GM18867 (cell line): ENCODE measurements at regions not wholly inside any gene's neighbourhood (a gene's known extent, or its start where the extent isn't known, plus 50 kb on each side); places are given as distances from the start of the nearest gene placed in this dataset.

Experiments
- ATAC-seq: cut with Tn5 transposase; IDR thresholded peaks from one replicate; pipeline ENCODE4 v1.9.1; 2021; ENCODE audit warnings: mild to moderate bottlenecking, moderate library complexity; ENCODE audit not compliant: unreplicated experiment

DNA sequence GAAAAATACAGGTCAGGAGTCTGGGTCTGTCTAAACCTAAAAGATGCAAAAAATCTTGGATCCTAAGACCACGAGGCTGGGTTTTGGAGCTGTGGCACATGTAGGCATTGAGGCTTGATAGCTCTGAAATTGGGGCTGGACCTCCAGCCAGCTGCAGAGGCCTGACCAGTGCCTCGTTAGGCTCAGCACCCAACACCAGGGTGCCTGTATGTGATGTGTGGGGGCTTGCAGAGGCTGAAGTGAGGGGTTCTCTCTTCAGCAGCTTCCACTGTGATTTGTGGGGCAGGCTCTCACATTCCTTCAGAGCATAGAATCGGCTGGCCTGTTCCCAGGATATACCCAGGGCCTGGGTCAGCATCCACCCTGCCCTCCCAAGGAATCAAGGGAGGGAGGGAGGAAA lies 247.8 kb downstream of the BUB3 start:
- ATAC-seq = no peak

DNA sequence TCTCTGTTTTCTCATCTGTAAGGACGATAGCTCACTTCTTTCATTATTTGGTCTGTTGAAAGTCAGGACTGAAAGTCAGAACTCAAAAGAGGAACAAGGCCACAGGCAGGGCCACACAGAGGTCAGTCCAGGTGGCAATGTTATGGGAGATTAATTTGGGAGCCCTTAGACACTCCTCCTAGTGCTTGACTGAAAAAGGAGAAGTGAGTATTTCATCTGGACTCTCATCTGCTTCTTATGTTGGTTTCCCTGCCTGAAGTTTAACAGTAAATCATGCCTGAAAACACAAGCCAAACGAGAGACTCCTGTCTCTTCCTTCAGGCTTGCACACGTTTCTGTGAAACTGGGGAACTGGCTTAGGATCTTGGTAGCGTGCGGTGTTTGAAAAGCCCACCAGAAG lies 248.5 kb downstream of the BUB3 start:
- ATAC-seq = peak; percentile 79

DNA sequence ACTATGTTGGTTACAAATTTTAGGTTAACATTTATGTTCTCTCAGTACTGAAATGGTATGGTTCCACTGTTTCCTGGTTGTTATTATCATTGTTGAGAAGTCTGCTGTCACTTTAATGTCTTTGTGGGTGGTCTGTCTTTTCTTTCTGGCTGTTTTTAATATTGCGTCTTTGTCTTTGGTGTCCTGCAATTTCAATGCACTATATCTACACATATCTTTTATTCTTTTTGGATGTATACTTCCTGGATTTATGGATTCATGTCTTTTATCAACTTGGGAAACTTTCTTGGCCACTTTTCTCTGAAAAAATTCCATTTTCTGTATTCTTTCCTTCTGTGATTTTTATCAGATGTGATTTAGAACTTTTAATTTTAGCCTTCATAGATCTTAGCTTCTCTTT lies 250.2 kb downstream of the BUB3 start:
- no peak for ATAC-seq

DNA sequence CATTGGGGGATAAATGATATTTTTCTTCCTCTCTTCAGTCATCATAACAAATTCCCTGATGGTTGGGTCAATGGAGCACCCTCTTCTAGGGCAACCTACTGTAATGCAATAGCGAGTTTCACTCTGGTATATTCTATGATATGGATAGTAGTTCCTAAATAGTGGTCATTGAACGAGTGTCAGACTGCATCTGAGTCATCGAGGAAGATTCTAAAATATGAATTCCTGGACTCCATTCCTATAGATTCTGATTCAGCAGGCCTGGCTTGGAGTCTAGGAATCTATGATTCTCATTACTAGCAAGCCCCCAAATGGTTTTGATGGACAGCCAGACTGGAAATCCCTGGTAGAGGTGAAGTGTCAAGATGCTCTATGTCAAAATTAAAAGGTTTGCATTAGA lies 254.5 kb downstream of the BUB3 start:
- no peak for ATAC-seq

DNA sequence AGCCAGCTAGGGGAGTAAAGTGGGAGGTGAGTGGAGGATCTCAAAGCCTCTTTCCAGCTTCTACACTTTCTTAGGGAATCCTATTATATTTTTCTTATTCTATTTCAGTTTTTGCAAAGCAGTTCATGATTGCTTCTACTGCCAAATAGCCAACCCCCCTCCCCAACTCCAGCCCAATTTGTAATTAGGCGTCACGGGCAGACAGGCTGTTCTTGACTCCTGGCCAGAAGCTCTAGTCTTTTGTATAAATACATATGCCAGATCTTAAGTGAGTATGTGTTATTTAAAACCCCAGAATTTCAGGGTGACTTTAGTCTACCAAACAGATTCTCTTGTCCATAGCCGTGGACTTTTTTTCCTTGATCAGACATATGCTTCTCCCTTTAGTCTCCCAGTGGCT lies 255.2 kb downstream of the BUB3 start:
- ATAC-seq = no peak

DNA sequence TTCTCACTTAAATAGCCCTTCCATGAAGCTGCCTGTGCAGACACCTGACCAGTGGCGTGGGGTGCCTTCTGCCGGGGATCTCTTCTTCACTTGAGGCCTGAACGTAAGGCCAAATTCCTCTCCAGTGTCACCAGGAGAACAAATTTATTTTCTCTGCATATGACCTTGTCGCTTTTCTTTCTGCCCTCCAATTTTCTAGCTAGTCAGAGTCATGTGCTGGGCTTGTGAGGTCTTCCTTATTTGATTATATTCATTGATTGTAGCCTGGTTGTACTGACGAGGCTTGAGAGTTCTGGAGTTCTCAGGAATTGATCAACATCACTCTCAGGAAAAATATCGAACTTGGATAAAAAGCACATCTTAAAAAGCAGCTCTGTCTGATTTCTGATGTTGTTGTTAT lies 255.7 kb downstream of the BUB3 start:
- ATAC-seq = no peak

DNA sequence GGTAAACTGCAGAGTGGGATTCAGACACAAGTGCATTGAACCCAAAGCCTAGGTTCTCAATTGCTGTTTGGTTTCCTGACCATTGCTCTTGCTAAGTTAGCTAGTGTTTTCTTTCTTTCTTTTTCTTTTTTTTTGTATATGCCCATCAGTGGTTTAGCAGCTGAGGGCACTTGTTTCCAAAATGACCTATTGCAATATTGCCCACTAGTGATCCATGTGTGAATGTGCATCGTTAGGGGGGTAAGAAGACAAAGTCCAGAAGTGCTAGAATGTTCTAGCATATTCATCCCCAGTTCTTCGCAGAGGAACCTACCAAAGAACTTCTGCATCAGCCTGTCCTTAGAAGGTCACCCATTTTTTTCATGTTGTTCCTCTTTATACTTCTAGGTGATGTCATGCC lies 252.8 kb upstream of the GPR26 start:
- no peak for ATAC-seq

DNA sequence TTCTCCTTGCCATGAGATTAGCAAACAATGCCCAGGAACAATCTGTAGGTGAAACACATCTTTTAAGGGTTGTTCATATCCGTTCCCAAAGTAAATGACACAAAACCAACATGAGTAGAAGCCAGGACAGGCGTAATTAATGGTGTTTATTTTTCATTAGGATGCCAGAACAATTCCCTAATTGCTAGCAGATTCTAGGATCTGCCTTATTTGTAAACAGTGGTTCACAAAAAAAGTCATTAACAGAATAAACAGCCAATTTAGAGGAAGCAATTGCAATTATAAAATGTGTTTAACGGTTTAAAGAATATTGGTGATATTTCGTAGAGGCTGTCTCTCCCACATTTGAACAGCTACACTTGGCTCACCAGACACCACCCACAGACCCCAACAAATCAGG lies 250.6 kb upstream of the GPR26 start:
- ATAC-seq = no peak

DNA sequence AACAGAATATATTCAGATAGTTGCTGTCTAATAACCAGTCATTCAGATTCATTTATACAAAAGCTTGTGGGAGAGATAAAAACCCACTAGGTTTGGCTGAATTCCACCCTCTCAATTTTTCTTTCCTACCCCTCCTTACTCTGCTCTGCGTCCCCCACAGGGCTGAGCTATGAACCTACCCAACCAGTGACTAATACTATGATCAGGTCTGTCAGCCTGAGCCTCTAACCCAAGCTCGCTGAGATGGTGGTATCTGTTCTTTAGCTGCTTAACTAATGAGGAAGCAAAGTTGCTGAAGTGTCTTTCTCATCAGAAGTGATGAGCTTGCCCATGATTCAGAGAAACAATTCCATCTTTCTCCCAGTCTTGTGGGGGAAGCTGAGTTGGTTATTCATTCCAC lies 248.7 kb upstream of the GPR26 start:
- no peak for ATAC-seq

DNA sequence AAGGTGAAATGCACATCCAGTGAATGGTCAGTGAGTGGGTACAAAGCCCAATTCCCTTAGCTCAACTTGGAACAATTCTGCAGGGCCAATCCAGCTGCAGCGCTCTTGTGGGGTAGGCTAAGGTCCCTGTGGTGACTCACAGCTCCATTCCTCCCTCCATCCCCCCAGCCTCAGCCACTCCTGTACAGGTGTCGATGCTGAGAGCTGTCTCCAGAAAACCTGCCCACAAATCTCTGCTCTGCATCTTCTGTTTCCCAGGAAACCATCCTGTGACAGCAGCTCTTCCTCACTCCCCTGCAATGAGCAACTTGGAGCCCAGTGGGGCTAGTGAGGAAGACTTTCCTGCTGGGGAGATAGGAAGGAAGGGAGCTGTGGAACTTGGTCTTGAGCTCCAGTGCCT lies 244.7 kb upstream of the GPR26 start:
- no peak for ATAC-seq

DNA sequence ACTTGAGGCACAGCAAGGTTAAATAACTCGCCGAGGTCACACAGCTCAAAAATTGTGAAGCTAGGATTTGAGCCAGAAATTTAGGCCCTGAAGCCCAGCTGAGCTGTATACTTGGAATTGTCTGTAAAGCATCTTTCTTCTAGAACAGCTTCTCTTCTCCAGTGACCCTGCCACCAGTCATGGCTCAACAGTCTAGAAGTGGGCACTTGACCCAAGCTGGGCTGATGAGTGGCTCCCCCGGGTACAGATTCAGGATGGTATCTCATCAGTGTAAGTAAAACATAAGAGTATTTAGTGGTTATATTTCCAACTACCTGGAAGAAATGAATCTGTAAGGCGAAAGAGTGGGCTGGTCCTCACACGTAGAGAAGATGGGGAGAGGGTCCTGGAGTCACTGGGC lies 243.9 kb upstream of the GPR26 start:
- ATAC-seq = no peak

DNA sequence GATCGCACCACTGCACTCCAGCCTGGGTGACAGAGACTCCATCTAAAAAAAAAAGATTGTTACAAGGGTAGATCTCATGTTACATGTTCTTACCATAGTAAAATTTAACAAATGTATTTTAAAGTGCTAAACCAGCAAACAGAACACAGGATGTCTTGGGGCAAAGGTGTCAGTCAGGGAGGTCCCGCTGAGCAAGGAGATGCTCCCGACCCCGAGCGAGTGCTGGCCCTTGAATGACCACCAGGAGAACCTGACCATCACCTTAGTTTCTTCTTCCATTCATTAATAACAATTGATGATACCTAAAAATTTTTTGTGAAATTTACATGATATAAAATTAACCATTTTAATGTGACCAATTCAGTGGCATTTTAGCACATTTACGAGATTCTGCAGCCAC lies 241.6 kb upstream of the GPR26 start:
- ATAC-seq = no peak

DNA sequence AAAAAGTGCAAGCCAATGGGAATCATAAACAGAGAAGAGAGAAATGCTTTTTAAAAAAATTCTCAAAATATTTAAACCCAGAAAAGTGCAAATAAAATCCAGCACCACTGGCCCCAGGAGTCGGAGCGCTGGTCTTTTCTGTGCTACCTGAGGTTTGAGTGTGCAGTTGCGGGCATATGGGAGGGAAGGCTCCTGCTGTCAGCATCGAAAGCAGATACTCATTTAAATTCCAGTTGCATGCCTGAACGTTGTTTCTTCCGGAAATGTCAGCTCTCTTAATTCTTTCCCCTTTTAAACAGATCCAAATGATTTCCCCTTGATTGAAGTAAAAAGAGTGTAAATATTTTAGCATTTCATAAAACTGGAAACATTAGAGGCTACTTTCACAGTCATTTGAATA lies 240.5 kb upstream of the GPR26 start:
- no peak for ATAC-seq

DNA sequence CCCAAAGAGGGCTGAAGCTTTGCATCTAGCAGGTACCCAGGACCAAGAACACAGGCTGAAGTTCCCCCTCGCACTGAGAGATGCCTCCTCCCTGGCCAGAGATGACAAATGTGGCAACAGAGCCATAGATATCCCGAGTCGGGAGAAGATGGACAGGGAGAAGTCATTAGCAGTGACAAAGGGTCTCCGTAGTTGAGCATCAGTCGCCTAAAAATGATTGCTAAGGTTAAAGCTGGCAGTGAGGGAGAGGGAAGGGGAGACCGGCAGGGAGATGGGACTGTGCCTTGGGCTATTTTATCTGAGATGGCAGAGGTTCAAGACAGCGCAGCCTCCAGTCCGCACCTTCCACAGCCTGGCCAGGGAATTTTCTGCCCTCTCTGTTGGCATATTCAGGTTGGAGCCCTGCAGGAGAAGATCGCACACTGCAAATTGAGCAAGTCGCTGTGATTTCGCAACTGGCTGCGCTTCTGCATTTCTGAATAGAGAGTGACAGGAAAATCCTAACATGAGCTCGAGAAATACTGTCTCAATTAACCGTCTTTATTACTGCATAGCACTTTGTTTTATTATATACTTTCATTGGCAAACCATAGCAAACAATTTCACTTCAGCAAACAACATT lies 238.9 kb upstream of the GPR26 start:
- ATAC-seq = no peak

DNA sequence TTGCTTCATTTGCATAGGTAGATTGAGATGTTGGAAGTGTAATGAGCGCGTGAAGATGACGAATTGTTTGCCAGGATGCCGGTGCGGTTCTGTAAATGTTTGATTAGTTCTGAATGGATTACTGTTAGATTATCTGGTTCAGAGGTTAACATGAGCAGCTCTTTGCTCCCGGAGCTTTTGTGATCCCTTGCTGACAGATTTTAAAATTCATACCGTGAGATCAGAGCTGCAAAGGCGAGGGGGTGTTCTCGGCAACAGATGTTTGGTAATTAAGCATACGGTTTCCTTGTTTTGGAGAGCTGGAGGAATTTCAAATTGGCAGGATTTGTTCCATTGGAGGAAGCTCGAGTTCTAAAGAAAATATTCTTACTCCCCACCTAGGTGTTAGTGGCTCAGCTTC lies 237.8 kb upstream of the GPR26 start:
- ATAC-seq = no peak

DNA sequence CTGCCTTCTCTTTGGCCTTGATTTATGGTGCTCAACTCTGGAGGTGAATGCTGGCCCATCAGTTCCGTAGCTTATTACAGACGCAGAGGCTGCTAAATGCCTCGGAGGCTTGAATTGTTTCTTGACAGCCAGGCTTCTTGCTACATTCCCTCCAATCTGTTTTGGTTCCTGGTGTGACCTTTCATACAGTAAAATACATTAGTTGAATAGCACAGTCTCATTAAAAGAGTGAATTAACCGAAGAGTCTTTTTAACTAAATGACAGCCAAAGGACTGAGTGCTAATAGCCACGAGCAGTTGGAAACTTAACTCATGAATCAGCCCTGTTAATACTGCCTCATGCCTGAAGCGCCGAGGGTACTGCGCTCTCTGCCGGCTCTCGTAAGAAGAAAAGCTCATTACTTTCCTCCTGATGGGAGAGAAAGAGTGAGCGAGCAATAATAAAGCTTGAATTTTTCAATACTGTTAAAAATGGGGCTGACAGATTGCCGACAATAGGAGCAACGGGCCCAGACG lies 236.4 kb upstream of the GPR26 start:
- no peak for ATAC-seq

DNA sequence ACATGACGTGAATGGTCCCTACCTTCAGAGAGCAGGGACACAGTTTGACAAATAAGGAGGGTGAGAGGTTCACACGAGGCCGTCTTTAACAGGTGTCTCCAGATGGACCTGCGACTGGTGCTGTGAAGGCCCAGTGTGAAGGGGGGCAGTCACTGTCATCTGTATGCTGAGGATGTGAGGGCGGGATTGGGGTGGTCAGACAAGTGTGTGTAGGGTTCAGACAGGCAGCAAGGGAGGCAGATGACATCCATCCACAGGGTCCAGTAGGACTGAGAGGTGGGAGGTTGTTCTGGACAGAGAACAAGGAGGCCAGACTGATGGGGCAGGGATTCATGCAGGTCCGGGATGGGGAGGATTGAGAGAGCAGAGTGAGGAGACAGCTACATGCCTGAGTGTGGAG lies 232.6 kb upstream of the GPR26 start:
- ATAC-seq = no peak

DNA sequence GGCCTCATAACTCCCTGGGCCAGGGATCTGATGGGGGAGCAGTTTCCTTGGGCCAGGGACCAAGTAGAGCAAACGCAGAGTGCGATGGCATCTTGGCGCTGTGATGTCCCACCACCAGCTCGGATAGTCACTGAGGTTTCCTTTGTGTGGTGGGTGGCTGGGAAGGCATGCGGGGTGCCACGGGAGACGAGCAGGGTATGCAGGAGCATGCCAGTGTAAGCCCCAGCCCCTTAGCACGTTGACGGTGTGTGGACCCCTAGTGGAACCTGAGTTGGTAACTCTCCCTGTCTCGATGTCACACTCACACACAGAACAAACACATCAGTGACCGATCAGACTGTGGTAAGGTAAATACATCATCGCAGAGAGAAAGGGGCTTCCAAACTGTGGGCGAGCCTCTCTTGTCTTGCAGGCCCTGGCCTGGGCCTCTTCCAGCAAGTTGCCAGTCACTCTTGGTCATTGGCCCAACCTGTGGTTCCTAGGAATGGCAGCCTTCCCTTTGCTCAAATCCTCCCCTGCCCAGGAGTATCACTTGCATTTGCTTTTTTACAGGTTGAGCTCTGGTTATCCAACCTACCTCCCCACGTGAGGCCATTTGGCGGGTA lies 231.6 kb upstream of the GPR26 start:
- ATAC-seq = no peak

DNA sequence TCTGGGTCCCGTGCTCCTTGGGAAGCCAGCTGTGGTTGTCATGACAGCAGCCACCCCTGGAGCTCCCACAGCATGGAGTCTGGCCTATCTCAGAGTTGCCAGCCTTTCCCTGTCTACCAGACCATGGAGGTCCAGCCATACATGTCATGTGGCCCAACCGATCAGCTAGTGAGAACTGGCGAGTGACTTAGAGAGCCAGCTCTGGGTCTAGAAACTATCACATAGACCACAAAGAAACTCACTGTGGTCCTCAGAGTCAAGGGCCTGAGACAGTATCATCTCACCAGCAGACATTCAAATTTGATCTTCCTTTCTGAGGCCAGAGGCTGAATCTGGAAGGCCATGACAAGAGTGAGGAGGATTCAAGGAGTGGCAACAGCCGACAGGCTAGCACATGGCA lies 223.3 kb upstream of the GPR26 start:
- ATAC-seq = peak; percentile 99

DNA sequence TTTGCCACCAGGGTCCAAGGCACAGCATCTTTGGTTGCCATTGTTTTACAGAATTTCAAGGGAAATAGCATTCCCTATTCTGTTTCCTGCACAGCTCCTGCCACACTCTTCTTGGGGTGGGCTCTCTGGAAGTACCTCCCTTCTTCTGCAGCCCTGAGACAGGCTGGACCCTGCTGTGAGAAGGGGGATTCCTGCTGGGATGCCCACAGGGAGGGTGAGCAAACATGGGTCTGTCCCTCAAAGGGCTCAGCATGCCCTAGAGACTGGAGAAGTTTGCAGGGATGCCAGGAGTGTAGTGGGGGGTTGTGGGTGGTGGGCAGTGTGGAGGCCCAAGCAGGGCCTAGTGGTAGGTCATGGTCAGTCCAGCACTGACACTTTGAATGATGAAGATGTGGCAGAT lies 222.2 kb upstream of the GPR26 start:
- ATAC-seq = no peak

DNA sequence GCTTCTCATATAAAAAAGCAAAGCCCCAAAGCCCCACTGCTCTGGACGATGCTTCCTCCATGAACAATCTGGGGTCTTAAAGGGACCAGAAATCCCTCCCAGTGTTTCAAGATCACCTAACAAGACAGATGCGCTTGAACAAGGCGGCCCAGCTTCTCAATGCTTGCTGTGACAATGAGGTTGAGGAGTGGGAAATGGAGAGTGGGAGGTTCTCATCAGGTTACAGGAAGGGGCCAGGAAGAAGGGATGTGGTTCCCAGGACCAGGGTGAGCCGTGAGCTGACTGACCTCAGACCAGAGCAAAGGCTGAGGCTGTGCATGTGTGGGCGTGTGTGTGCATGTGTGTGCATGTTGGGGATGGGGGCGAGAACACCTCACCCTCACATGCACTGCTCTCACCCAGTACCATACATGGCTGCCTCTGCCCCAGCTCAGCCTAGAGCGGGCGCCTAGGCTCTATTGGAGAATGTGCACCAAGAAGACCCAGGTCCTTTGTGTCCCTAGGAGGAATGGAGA lies 220.8 kb upstream of the GPR26 start:
- no peak for ATAC-seq

DNA sequence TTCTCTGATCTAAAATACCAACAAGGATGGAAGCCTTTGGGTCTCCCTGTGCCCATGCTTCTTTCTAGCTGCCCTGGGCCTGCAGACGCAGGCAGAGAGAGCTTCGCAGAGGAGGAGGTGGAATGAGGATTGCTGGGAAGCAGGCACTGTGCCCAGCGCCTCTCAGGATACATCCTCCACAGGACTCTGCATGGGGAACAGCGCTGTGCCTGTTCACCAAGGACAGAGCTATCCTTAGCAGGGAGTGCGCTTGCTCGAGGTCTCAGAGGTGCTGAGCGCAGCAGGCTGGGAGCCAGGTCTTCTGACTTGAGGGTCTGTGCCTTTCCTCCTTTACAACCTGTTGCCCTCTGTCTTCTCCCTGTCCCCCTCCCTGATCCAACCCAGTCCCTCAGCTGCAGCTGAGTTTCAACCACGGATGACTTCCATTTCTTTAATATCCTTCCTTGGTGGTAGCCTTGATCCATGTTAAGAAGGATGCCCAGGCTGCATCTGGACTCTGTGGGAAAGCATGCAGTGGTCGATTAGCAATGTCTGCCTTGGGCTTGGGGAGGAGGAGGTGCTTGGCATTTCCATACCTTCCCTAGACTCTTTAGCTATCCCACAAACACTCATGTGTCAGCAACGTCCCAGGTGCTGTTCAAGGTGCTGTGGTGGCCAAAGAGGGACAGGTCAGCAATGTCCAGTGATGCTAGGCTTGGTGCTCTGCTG lies 219.6 kb upstream of the GPR26 start:
- no peak for ATAC-seq
